Endothelial cell of umbilical vein (primary cell): ENCODE measurements at regions not wholly inside any gene's neighbourhood (a gene's known extent, or its start where the extent isn't known, plus 50 kb on each side); places are given as distances from the start of the nearest gene placed in this dataset.

Experiments
- BruUV-seq: library from RNA; stranded (reverse); fragments of 400-500 nt; replicated peaks from 2 replicates; lab custom pipeline; 2021; lab: Mats Ljungman, UMichigan
- CTCF ChIA-PET: fragments of 300-600, 350-600 bp; sonication (Branson Sonifier 250); formaldehyde crosslinking; loops from one replicate; lab custom pipeline; 2021; ENCODE audit warnings: antibody characterized with exemption, inconsistent platforms; lab: Charles Lee
- POLR2A ChIA-PET: fragments of 300-600, 350-600 bp; sonication (Branson Sonifier 250); formaldehyde crosslinking; loops from one replicate; lab custom pipeline; 2021; ENCODE audit warnings: antibody characterized with exemption, inconsistent platforms; lab: Charles Lee
- DNase-seq: peaks from one replicate; pipeline ENCODE4 v3.0.0-alpha.2; 2011; ENCODE audit warnings: low read depth, low spot score
- FAIRE-seq: peaks from 2 replicates; lab custom pipeline; 2011; peaks lifted over from hg19 to GRCh38; lab: Jason Lieb, UNC
- H2AFZ ChIP-seq: 2 replicates; pipeline ENCODE4 v1.6.0; 2012; ENCODE audit warnings: low read depth, low read length, control low read depth, inconsistent platforms
- H3K27ac ChIP-seq: 2 replicates; pipeline ENCODE4 v1.5.1; 2011; ENCODE audit warnings: low read depth, mild to moderate bottlenecking, control low read depth, low read length, moderate library complexity; ENCODE audit not compliant: insufficient read depth
- H3K27me3 ChIP-seq, 2 experiments: 2 replicates each; pipeline versions ENCODE4 v1.6.0 to v1.6.1; 2011; ENCODE audit warnings: low read length in 2 of 2, mixed read lengths in 1 of 2; ENCODE audit not compliant: control insufficient read depth in 2 of 2, insufficient read depth in 2 of 2
- H3K36me3 ChIP-seq, 2 experiments: 2 replicates in 1 of 2; 3 replicates in 1 of 2; pipeline ENCODE4 v1.5.1; 2011; ENCODE audit warnings: low read length in 2 of 2, mild to moderate bottlenecking in 1 of 2, moderate library complexity in 1 of 2; ENCODE audit not compliant: control insufficient read depth in 2 of 2, insufficient read depth in 2 of 2; ENCODE audit errors: extremely low read depth in 1 of 2
- H3K4me1 ChIP-seq: 3 replicates; pipeline ENCODE4 v1.5.1; 2011; ENCODE audit warnings: mild to moderate bottlenecking, low read length; ENCODE audit not compliant: control insufficient read depth, insufficient read depth; ENCODE audit errors: extremely low read depth
- H3K4me2 ChIP-seq: 2 replicates; pipeline ENCODE4 v1.6.1; 2011; ENCODE audit warnings: low read length, control low read depth, mixed read lengths; ENCODE audit not compliant: insufficient read depth
- H3K4me3 ChIP-seq, 3 experiments: fragments of 200-600 bp in 1 of 3; sonication (generic), shearing (Covaris generic) in 1 of 3; replicated peaks in 1 of 3; 2 replicates each; pipeline ENCODE4 v1.5.1; 2011 to 2016; ENCODE audit warnings: control low read depth in 3 of 3, low read length in 3 of 3, mild to moderate bottlenecking in 2 of 3, inconsistent platforms in 1 of 3, low read depth in 1 of 3, moderate library complexity in 1 of 3; ENCODE audit not compliant: insufficient read depth in 1 of 3
- H3K79me2 ChIP-seq: 2 replicates; pipeline ENCODE4 v1.6.0; 2012; ENCODE audit warnings: low read length, inconsistent platforms; ENCODE audit not compliant: control insufficient read depth, insufficient read depth
- H3K9ac ChIP-seq: replicated peaks from 2 replicates; pipeline ENCODE3; 2011; ENCODE audit warnings: low read length, control low read depth; ENCODE audit not compliant: insufficient read depth; ENCODE audit errors: extremely low read depth
- H3K9me1 ChIP-seq: replicated peaks from 3 replicates; pipeline ENCODE4 v1.6.0; 2011; ENCODE audit warnings: mild to moderate bottlenecking, low read length; ENCODE audit not compliant: control insufficient read depth, insufficient read depth; ENCODE audit errors: extremely low read depth
- H3K9me3 ChIP-seq: replicated peaks from 2 replicates; pipeline ENCODE4 v1.5.1; 2012; ENCODE audit warnings: low read length, inconsistent platforms; ENCODE audit not compliant: control insufficient read depth, insufficient read depth
- H4K20me1 ChIP-seq: replicated peaks from 2 replicates; pipeline ENCODE3; 2011; ENCODE audit warnings: mild to moderate bottlenecking, low read length; ENCODE audit not compliant: control insufficient read depth, insufficient read depth; ENCODE audit errors: extremely low read depth
- CTCF ChIP-seq, 2 donors: IDR thresholded peaks; 1 replicate in 1 of 2; 2 replicates in 1 of 2; pipeline ENCODE4 v1.5.1; 2011; ENCODE audit warnings: low read length in 2 of 2, mild to moderate bottlenecking in 2 of 2, moderate library complexity in 2 of 2, control low read depth in 1 of 2, inconsistent platforms in 1 of 2, low read depth in 1 of 2; ENCODE audit not compliant: insufficient read depth in 1 of 2; ENCODE audit errors: extremely low read depth in 1 of 2
- EZH2 ChIP-seq: IDR thresholded peaks from 2 replicates; pipeline ENCODE4 v1.6.1; 2012; ENCODE audit warnings: borderline replicate concordance, low read depth, mild to moderate bottlenecking, moderate library complexity, low read length, inconsistent platforms; ENCODE audit not compliant: severe bottlenecking
- FOS ChIP-seq: IDR thresholded peaks from 2 replicates; pipeline ENCODE4 v1.6.1; 2011; ENCODE audit warnings: mild to moderate bottlenecking, low read length, moderate library complexity, borderline replicate concordance; ENCODE audit not compliant: insufficient read depth
- GATA2 ChIP-seq: IDR thresholded peaks from 2 replicates; pipeline ENCODE4 v1.7.0; 2011; ENCODE audit warnings: low read depth, mild to moderate bottlenecking, moderate library complexity, mixed read lengths, low read length; ENCODE audit not compliant: insufficient read length, insufficient read depth
- JUN ChIP-seq: IDR thresholded peaks from 2 replicates; pipeline ENCODE4 v1.6.1; 2011; ENCODE audit warnings: borderline replicate concordance, low read depth; ENCODE audit not compliant: insufficient read length, insufficient read depth
- MAX ChIP-seq: IDR thresholded peaks from 2 replicates; pipeline ENCODE4 v1.6.1; 2011; ENCODE audit not compliant: insufficient read depth, insufficient read length
- MYC ChIP-seq: IDR thresholded peaks from one replicate; pipeline ENCODE4 v1.6.1; 2011; ENCODE audit warnings: mild to moderate bottlenecking, low read depth, low read length
- POLR2A ChIP-seq: IDR thresholded peaks from 2 replicates; pipeline ENCODE4 v1.6.1; 2012; ENCODE audit warnings: low read depth, mild to moderate bottlenecking, control low read depth, low read length
- POLR2AphosphoS5 ChIP-seq: IDR thresholded peaks from 2 replicates; pipeline ENCODE4 v1.6.1; 2012; ENCODE audit warnings: low read depth, mild to moderate bottlenecking, control low read depth, low read length, moderate library complexity; ENCODE audit not compliant: insufficient read depth
- dilution Hi-C: fragments of 300-500 bp; cut with MboI; formaldehyde crosslinking; loops from one replicate; pipeline ENCODE4 v1.15.0; 2019; ENCODE audit warnings: low sequenced_read_pairs; ENCODE audit not compliant: extremely low pct_ligation_motif_present
- intact Hi-C: fragments of 100-400 bp; cut with micrococcal nuclease; formaldehyde crosslinking; loops from one replicate; pipeline ENCODE4 v1.10.0; 2022

- Histone ChIP-seq H3K4me2 (no peak overlapping the region), H2AFZ (no peak overlapping the region), H3K79me2 (no peaks in the 10 kb centered on the region), H3K36me3 (no peaks in the 10 kb centered on the region), H4K20me1 (no peaks in the 10 kb centered on the region), H3K4me1 (no peaks in the 10 kb centered on the region), H3K9me3 (no peaks in the 10 kb centered on the region), H3K27me3 (peaks cover 0 to 2% of the 10 kb centered on the region in 2 experiments), H3K27ac (no peak overlapping the region), H3K4me3 (no peak overlapping the region), H3K9ac (no peak overlapping the region), H3K9me1 (no peaks in the 10 kb centered on the region)
- no peak for FAIRE-seq
- DNase-seq, result no peak
- intact Hi-C loops, result no loop called here
- dilution Hi-C loops, result no loop called here
- BruUV-seq, result no TSS peak
- ChIA-PET POLR2A (no interaction called here), CTCF (no interaction called here)
- TF ChIP-seq CTCF (IDR thresholded peaks at IDR 0.05; ENCODE audit: extremely low read depth in 1 of 2, insufficient read depth in 1 of 2, low read depth in 1 of 2, low read length in 2 of 2) (no peak), JUN (no peak)
Measured at GRCh38 chr10:94192333-94192732, 170.4 kb downstream of the NOC3L start.

GRCh38 chr10:94192974-94193373 lies 169.8 kb downstream of the NOC3L start:
- H2AFZ ChIP-seq, result no peak overlapping the region
- dilution Hi-C loops, result no loop called here
- H3K9me3 ChIP-seq, result no peaks in the 10 kb centered on the region
- no peaks in the 10 kb centered on the region for H3K79me2 ChIP-seq
- ChIA-PET POLR2A (no interaction called here), CTCF (no interaction called here)
- H3K4me2 ChIP-seq, result no peak overlapping the region
- DNase-seq (no peak), FAIRE-seq (no peak)
- intact Hi-C loops, result no loop called here
- H3K4me3 ChIP-seq, result no peak overlapping the region
- BruUV-seq, result no TSS peak
- no peaks in the 10 kb centered on the region for H4K20me1 ChIP-seq
- H3K4me1 ChIP-seq, result no peaks in the 10 kb centered on the region
- no peak overlapping the region for H3K27ac ChIP-seq
- no peaks in the 10 kb centered on the region for H3K36me3 ChIP-seq
- no peak for TF ChIP-seq GATA2
- TF ChIP-seq MAX, result no peak
- no peak for TF ChIP-seq MYC
- no peak for TF ChIP-seq FOS
- TF ChIP-seq POLR2AphosphoS5, result no peak
- no peak for TF ChIP-seq EZH2
- TF ChIP-seq CTCF (IDR thresholded peaks at IDR 0.05; ENCODE audit: extremely low read depth in 1 of 2, insufficient read depth in 1 of 2, low read depth in 1 of 2, low read length in 2 of 2), result no peak
- TF ChIP-seq POLR2A, result no peak
- TF ChIP-seq JUN, result no peak
- no peaks in the 10 kb centered on the region for H3K9me1 ChIP-seq
- H3K9ac ChIP-seq, result no peak overlapping the region
- peaks cover 0 to 2% of the 10 kb centered on the region in 2 experiments for H3K27me3 ChIP-seq
